CD4-positive, alpha-beta T cell treated with Interleukin-17A for 1 hour (primary cell): ENCODE measurements at regions not wholly inside any gene's neighbourhood (a gene's known extent, or its start where the extent isn't known, plus 50 kb on each side); places are given as distances from the start of the nearest gene placed in this dataset.
"Not testable (repeated sequence)": the region's sequence is repeated elsewhere in the genome, so short reads cannot be mapped to it uniquely, and the experiment has no call there.

ENCODE experiments used
- DNase-seq: peaks from one replicate; pipeline ENCODE4 v3.0.0-alpha.2; 2020

DNA sequence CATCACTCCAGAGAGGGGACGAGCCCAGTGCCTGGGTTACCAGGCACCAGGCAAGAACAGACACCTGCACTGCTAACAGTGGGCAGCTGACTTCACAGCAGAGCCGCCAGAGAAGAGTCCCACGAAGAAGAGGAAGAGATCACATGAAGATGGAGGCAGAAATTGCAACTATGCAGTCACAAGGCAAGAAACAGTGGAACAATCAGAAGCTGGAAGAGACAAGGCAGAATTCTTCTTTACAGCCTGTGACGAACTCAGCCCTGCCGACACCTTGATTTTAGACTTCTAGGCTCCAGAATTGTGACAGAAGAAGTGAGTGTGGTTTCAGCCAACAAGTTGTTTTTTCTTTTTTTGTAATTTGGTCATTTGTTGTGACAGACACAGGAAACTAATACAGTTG lies 59.2 kb downstream of the IL12A start:
- no peak for DNase-seq

DNA sequence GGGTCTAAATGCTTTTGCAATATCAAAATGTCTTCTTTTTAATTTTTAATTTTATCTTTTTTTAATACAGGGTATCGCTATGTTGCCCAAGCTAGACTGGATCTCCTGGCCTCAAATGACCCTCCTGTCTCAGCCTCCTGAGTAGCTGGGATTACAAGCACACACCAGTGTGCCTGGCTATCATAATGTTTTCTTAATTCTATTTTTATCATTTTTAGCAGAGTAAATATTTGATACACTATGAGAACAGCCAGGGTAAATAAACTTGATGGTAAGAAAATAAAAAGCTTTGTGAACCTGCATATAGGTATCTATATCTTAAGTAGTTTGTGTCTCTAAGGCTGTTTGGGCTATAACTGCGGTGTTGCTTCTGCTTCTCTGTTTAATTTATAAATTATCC lies 60.4 kb downstream of the IL12A start:
- no peak for DNase-seq

DNA sequence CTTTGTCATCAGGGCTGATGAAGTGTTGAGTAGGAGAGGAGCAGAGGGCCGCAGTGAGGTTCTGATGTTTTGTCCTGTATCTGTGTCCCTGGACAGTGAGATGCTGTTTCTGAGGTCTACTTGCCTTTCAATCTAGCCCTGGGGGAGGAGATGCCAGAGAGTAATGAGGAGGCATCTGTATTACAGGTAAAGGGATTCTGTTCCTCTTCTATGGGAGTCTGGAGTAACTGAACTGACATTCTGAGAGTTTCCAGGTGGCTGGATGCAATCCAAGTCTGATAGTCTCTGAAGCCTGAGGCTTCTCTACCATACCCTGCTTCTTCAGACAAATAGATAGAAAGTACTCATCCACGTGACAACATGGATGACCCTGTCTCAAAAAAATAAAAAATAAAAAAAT lies 60.9 kb downstream of the IL12A start:
- DNase-seq: no peak

DNA sequence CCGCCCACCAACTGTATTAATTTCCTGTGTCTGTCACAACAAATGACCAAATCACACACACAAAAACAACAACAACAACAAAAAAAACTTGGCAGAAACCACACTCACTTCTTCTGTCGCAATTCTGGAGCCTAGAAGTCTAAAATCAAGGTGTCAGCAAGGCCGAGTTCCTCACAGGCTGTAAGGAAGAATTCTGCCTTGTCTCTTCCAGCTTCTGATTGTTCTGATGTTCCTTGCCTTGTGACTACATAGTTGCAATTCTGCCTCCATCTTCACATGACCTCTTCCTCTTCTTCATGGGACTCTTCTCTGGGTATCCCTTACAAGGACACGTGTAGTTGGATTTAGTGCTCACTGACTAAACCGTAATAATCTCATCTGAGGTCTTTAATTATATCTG lies 61.4 kb downstream of the IL12A start:
- DNase-seq: no peak

DNA sequence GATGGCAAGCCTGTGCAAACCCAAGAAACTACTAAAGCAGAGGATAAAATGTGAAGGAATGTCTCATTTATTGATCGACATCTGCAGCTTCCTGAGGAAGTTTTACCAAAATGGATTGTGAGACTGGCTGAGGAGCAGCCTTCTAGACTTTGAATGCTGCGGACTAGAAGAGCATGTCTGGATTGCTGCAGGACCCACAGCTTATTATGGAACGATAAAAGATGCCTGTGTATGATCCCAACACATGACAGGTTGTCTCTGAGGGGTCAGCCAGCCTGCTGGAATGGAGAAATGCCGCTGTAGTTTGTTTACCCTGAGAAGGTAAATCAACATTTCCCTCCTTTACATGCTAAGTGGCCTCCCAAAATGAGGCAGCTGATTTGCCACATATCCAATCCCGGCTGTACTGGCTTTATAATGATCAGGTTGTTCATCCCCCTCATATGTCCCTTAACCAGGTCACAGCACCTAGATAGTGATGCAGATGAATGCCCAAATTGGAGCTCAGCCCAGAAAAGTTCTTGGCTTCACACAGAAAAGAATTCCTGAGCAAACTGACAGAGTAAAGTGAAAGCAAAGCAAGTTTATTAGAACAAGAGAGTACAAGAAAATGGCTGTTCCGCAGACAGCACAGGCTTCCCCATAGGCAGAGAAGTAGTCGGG lies 63.9 kb downstream of the IL12A start:
- DNase-seq: no peak

DNA sequence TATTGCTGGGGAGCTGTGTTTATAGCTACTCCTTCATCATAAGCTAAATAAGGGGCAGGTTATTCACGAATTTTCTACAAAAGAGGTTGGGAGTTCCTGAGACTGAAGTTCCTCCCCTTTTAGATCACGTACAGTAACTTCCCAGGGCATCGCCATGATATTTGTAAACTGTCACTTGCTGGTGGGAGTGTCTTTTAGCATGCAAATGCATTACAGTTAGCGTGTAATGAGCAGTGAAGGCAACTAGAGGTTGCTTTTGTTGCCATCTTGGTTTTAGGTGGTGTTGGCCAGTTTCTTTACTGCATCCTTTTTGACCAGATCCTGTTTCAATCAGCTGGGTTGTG lies 64.4 kb downstream of the IL12A start:
- DNase-seq: no peak

DNA sequence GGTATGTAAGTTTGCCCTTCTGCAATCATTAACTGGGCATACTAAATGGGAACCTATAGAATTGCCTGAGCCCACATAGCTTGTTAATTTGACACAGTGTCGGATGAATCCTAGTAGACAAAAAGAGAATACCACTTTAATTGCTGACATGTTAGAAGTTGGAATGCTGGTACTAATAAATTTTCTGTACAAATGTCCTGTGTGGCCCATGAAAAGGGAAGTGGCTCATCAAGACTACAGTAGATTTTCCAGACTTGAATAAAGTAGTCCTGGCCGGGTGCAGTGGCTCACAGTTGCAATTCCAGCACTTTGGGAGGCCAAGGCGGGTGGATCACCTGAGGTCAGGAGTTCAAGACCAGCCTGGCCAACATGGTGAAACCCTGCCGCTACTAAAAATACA lies 66.2 kb downstream of the IL12A start:
- not testable (repeated sequence) for DNase-seq

DNA sequence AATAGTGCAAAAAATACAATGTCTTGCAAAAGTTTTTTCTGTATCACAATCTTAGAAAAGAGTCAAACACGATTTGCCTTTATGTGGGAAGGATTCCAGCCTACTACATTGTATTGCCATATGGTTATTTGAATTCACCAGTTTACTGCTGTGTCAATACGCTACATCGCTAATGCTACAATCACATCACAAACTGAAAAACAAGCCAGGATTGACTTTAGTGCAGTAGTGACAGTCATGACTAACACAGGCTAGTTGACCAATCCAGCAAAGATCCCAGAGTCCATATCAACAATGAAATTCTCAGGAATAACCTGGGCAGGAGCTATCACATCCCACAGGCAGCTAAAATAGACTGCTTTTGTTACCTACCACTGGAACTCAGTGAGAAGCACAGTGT lies 67.0 kb downstream of the IL12A start:
- DNase-seq: no peak

DNA sequence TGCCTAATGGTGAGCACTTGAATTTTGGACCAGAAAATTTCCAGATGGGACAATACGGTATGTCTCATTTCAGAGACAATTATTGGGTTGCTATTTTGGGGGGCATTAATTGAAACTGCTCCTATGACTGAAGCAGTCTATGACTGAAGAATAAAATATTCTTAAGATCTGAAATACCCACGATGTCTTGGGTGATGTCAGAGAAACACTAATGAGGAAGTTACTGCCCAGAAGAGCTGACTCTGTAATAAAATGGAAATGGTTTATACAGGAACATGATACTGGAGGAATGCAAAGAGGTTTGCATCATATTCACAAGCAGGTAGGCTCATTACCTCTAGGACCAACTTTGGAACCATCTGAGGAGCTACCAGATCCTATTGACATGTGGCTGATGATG lies 68.7 kb downstream of the IL12A start:
- no peak for DNase-seq

DNA sequence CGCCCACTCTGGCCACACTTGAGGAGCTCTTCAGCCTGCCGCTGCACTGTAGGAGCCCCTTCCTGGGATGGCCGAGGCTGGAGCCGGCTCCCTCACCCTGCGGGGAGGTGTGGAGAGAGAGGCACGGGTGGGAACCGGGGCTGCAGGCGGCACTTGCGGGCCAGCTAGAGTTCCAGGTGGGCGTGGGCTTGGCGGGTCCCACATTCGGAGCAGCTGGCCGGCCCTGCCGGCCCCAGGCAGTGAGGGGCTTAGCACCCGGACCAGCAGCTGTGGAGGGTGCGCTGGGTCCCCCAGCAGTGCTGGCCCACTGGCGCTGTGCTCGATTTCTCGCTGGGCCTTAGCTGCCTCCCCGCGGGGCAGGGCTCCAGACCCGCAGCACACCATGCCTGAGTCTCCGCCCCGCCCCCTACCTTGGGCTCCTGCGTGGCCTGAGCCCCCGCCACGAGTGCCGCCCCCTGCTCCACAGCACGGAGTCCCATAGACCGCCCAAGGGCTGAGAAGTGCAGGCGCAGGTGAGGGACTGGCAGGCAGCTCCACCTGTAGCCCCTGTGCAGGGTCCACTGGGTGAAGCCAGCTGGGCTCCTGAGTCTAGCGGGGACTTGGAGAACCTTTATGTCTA lies 71.9 kb downstream of the IL12A start:
- no peak for DNase-seq

DNA sequence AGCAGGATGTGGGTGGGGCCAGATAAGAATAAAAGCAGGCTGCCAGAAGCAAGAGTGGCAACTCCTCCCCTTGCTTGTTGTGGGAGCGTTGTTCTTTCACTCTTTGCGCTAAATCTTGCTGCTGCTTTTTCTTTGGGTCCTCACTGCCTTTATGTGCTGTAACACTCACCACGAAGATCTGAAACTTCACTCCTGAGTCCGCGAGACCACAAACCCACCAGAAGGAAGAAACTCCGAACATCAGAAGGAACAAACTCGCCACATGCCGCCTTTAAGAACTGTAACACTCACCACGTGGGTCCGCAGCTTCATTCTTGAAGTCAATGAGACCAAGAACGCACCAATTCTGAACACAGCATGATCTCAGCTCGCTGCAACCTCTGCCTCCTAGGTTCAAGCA lies 72.9 kb downstream of the IL12A start:
- DNase-seq: no peak

DNA sequence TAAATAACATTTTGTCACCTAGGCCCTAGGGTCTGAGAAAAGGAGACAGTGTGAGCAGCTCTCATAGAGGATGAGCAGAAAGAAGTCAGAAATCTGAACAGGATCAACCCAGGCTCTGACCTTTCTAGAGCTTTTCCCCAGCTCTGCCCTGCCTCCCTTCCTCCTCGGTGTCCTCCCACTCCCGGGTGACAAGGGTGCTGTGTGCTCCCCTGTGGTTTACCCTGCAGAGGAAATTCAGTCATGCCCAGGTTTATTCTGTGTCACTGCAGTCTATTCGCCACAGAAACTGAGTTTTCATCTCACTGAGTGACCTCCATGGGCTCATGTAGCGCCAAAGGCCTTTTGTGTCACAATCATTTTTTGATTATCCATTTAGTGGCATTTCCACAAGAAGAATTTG lies 76.6 kb downstream of the IL12A start:
- no peak for DNase-seq

DNA sequence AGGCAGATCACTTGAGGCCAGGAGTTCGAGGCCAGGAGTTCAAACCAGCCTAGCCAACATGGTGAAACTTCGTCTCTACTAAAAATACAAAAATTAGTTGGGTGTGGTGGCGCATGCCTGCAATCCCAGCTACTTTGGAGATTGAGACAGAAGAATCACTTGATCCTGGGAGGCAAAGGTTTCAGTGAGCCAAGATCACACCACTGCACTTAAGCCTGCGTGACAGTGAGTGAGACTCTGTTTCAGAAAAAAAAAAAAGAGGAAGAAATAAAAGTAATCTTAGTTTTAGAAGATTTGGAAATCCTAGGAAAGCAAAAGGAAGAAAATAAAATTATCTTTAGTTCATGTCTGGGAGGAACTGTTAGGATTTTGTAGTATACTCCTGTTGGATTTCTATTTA lies 77.2 kb downstream of the IL12A start:
- no peak for DNase-seq

DNA sequence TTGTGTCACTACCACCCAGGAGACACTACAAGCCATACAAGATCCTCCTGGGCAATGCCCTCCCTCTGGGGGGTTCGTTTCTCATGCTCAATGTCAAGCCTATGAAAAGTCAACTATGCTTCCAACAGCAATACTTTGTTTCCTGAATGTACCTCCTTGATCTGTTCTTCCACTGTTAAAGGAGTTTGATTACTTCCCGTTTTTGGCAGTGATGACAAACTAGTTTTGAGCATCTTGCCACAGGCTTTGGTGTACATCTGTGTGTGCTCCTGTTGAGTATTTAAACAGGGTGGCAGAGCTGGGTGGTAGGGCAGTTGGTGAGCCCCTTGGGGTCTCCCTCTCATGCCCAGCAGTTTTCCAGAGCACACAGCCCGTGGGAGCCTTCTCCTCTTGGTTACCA lies 81.4 kb downstream of the IL12A start:
- no peak for DNase-seq

DNA sequence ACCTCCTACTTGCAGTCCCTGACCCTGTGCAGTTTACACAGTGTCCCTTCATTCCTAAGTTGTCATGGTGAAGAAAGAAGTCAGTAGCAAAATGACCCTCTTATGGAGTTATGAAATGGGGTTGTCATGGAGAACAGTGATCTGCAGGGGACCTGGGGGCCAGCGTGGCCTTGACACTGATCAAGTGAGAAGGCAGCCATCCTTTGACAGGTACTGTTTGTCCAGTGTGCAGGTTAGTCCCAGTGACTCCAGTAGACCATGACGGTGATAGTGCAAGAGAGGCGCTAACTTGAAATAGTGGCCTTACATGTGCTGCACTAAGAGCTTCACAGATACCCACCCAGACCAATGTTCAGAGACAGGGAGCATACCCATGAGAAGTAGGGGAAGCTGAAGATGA lies 87.9 kb downstream of the IL12A start:
- DNase-seq: no peak

DNA sequence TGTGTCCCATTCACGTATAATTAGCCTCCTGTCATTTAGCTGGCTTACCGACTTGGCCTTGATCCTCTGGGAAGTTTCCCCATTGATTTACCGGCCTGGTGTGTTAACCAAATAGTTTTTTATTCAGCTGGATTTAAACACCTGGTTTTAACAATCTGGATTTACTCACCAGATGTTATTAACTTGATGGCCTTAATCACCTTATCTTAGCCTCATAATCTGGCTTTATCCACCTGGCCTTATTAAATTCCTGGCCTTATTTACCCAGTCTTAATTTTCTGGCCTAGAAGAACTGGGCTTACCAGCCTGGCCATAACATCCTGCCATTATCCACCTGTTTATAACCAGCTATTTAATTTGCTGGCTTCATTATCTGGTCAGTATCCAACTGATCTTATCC lies 89.9 kb downstream of the IL12A start:
- no peak for DNase-seq

DNA sequence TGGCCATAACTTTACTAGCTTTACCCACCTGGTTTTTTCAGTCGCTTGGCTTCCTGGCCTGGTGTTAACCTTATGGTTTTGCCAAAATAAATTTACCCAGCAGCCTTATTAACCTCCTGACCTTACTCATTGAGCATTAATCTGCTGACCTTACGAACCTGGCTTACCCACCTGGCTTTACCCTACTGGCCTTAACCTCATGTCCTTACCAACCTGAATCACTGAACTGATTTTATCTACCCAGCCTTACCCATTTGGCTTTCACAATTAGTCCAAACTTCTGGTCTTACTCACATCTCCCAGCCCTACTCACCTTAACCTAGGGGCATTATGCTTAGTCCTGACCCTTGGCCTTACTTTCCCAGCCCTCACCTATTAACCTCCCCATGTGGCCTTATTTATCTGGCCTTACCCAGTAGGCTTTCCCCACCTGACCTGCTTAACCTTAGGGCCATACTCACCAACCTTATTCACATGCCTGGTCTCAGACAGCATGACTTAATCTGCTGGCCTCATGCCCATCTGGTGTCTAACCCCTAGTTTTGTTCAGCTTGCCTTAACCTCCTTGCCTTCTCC lies 93.4 kb downstream of the IL12A start:
- DNase-seq: no peak

DNA sequence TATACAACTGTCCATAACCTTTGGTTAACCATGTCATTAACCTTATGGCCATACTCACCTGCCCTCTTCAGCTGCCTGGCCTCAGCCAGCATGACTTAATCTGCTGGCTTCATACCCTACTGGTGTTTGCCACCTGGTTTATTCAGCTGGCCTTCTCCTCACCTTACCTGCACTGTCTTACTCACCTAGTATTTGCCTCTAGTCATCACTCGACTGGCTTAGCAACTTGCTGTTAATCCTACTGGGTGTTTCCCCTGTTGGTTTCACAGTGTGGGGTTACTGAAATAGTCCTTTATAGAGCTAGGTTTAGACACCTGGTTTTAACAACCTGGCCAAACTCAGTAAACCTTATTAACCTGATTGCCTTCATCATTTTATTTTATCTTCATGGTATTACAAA lies 96.4 kb downstream of the IL12A start:
- no peak for DNase-seq

DNA sequence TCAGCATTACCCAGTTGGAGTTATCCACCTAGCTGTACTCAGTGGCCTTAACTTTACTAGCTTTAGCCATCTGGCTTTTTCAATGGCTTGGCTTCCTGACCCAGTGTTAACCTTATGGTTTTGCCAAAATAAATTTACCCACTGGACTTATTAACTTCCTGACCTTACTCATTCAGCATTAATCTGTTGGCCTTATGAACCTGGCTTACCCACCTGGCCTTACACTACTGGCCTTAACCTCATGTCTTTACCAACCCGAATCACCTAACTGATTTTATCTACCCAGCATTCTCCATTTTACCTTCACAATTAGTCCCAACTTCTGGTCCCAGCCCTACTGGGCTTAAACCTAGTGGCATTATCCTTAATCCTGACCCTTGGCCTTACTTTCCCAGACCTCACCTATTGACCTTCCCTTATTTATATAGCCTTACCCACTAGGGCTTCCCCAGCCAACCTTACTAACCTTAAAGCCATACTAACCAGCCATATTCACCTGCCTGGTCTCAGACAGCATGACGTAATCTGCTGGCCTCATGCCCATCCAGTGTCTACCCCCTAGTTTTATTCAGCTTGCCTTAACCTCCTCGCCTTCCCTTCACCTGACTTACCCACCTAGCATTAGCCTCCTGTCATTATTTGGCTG lies 100.0 kb downstream of the IL12A start:
- DNase-seq: no peak

DNA sequence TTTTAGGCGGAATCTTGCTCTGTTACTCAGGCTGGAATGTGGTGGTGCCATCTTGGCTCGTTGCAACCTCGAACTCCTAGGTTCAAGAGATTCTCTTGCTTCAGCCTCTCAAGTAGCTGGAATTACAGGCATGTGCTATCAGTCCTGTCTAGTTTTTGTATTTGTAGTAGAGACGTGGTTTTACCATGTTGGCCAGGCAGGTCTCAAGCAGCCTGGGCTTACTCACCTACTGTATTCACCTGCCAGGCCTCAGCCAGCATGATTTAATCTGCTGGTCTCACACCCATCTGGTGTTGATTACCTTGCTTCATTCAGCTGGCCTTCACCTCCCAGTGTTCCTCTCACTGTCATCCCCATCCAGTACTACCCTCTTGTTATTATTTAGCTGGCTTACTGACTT lies 102.0 kb downstream of the IL12A start:
- no peak for DNase-seq

DNA sequence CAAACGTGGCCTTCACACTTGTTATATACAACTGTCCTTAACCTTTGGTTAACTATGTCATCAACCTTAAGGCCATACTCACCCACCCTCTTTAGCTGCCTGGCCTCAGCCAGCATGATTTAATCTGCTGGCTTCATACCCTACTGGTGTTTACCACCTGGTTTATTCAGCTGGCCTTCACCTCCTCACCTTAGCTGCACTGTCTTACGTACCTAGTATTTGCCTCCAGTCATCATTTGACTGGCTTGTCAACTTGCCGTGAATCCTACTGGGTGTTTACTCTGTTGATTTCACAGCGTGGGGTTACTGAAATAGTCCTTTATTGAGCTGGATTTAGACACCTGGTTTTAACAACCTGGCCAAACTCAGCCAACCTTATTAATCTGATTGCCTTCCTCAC lies 102.8 kb downstream of the IL12A start:
- DNase-seq: no peak

DNA sequence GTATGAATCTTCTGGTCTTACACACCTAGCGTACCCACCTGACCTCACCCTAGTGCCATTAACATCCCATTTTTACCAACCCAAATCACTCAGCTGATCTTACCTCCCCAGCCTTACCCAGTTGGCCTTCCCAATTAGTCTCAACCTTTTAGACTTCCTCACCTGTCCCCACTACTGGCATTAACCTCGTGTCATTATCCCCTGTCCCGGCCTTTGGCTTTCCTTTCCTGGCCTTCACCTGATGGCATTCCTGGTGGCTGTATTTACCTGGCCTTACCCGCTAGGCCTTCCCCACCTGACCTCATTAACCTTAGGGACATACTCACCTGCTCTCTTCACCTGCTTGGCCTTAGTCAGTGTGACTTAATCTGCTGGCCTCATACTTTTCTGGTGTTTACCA lies 104.1 kb downstream of the IL12A start:
- no peak for DNase-seq

DNA sequence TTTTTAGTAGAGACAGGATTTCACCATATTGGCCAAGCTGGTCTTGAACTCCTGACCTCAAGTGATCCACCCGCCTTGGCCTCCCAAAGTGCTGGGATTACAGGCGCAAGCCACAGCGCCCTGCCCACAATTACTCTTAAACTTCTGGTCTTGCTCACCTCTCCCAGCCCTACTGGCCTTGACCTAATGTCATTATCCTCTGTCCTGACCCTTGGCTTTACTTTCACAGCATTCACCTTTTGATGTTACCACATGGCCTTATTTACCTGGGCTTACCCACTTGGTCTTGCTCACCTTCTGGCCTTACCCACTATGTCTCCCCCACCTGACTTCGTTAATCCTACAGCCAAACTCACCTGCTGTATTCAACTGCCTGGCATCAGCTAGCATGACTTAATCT lies 105.9 kb downstream of the IL12A start:
- no peak for DNase-seq

DNA sequence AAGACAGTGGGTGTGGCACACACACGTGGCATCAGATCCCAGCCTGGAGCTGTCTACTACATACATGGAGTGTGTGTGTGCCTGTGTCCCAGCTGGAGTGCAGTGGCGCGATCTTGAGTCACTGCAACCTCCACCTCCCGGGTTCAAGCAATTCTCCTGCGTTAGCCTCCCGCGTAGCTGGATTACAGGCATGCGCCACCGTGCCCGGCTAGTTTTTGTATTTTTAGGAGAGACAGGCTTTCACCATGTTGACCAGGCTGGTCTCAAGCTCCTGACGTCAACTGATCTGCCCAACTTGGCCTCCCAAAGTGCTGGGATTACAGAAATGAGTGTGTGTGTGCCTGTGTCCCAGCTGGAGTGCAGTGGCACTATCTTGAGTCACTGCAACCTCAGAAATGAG lies 108.8 kb downstream of the IL12A start:
- DNase-seq: no peak
